PC-3 (cell line): ENCODE measurements at regions not wholly inside any gene's neighbourhood (a gene's known extent, or its start where the extent isn't known, plus 50 kb on each side); places are given as distances from the start of the nearest gene placed in this dataset.

ENCODE experiments used
- ATAC-seq: fragments of 200-7000 bp; cut with Tn5 transposase; 2 replicates; pipeline ENCODE4 v1.9.1; 2020; ENCODE audit warnings: mild to moderate bottlenecking, moderate library complexity
- BruUV-seq: library from RNA; stranded (reverse); fragments of 400-500 nt; replicated peaks from 2 replicates; lab custom pipeline; 2021; lab: Mats Ljungman, UMichigan
- CTCF ChIA-PET: fragments of 300-600 bp; sonication (Branson Sonifier 250); formaldehyde crosslinking; loops from one replicate; lab custom pipeline; 2022; ENCODE audit warnings: antibody characterized with exemption; lab: Charles Lee
- POLR2A ChIA-PET: fragments of 300-600 bp; sonication (Branson Sonifier 250); formaldehyde crosslinking; loops from one replicate; lab custom pipeline; 2022; ENCODE audit warnings: antibody characterized with exemption; ENCODE audit not compliant: unreplicated experiment; lab: Charles Lee
- DNase-seq: peaks from one replicate; pipeline ENCODE4 v3.0.0-alpha.2; 2015
- H2AFZ ChIP-seq: fragments of 300-600 bp; sonication (generic); 2 replicates; pipeline ENCODE4 v1.6.0; 2016; ENCODE audit warnings: antibody characterized with exemption, low read length
- H3F3A ChIP-seq: fragments of 300-600 bp; sonication (generic); one replicate; pipeline ENCODE4 v1.6.0; 2017; ENCODE audit warnings: antibody characterized with exemption, low read length, control low read depth, mild to moderate bottlenecking; ENCODE audit not compliant: unreplicated experiment
- H3K27ac ChIP-seq: fragments of 300-600 bp; sonication (generic); 2 replicates; pipeline ENCODE4 v1.5.1; 2016; ENCODE audit warnings: mild to moderate bottlenecking, low read length
- H3K27me3 ChIP-seq: fragments of 300-600 bp; sonication (generic); 2 replicates; pipeline ENCODE4 v1.6.1; 2016; ENCODE audit warnings: low read length, mixed read lengths
- H3K36me3 ChIP-seq: fragments of 300-600 bp; sonication (generic); 2 replicates; pipeline ENCODE4 v1.6.1; 2016; ENCODE audit warnings: low read depth, mixed run types, low read length, mixed read lengths
- H3K4me1 ChIP-seq: fragments of 300-600 bp; sonication (generic); 2 replicates; pipeline ENCODE4 v1.5.1; 2016; ENCODE audit warnings: low read length; ENCODE audit not compliant: insufficient read depth
- H3K4me2 ChIP-seq: fragments of 300-600 bp; sonication (generic); 2 replicates; pipeline ENCODE4 v1.6.0; 2016; ENCODE audit warnings: low read length
- H3K4me3 ChIP-seq: fragments of 300-600 bp; sonication (generic); 2 replicates; pipeline ENCODE4 v1.5.1; 2016; ENCODE audit warnings: mild to moderate bottlenecking, low read length, mixed read lengths
- H3K79me2 ChIP-seq: fragments of 300-600 bp; sonication (generic); 2 replicates; pipeline ENCODE4 v1.6.1; 2017; ENCODE audit warnings: low read length, mixed read lengths
- H3K9ac ChIP-seq: fragments of 300-600 bp; sonication (generic); 2 replicates; pipeline ENCODE4 v1.6.0; 2016; ENCODE audit warnings: mild to moderate bottlenecking, low read length
- H3K9me2 ChIP-seq: fragments of 300-600 bp; sonication (generic); replicated peaks from 2 replicates; pipeline ENCODE4 v1.6.1; 2016; ENCODE audit warnings: mixed run types, low read length, mixed read lengths
- H3K9me3 ChIP-seq: fragments of 300-600 bp; sonication (generic); 2 replicates; pipeline ENCODE4 v1.6.1; 2016; ENCODE audit warnings: low read length, mixed read lengths
- H4K20me1 ChIP-seq: fragments of 300-600 bp; sonication (generic); 2 replicates; pipeline ENCODE4 v1.6.1; 2016; ENCODE audit warnings: low read length, mixed read lengths
- CTCF ChIP-seq: fragments of 300-600 bp; sonication (generic); conservative IDR thresholded peaks from 2 replicates; pipeline ENCODE4 v1.5.1; 2017; ENCODE audit warnings: antibody characterized with exemption, low read depth, mild to moderate bottlenecking, low read length
- EZH2 ChIP-seq: fragments of 300-600 bp; sonication (generic); IDR thresholded peaks from one replicate; pipeline ENCODE4 v1.6.1; 2017; ENCODE audit warnings: antibody characterized with exemption, mild to moderate bottlenecking, low read length; ENCODE audit not compliant: unreplicated experiment
- EZH2phosphoT487 ChIP-seq: fragments of 300-600 bp; sonication (generic); IDR thresholded peaks from 2 replicates; pipeline ENCODE4 v1.6.1; 2018; ENCODE audit warnings: mild to moderate bottlenecking, antibody characterized with exemption, low read length, borderline replicate concordance
- intact Hi-C: fragments of 100-400 bp; cut with micrococcal nuclease; formaldehyde crosslinking; loops from 2 replicates; pipeline ENCODE4 v1.9.0; 2023

GRCh38 chr3:153753035-153753434 is 368.2 kb upstream of the ARHGEF26 start:
- BruUV-seq, result no TSS peak
- ChIA-PET CTCF (interaction anchor here (0.6 to 1.7 kb wide), 2 partner anchors 16 to 541 kb away, joined by 3 to 7 read pairs; no protein-coding TSS in a partner anchor), POLR2A (interaction anchor here (0.6 kb wide), 1 partner anchor 593 kb away, joined by 4 read pairs; no protein-coding TSS in a partner anchor)
- no peaks in the 10 kb centered on the region for H4K20me1 ChIP-seq
- intact Hi-C loops, result loop anchor here (1.0 to 10.0 kb wide), 4 partner anchors 18 to 618 kb away; no protein-coding TSS in a partner anchor
- H3K79me2 ChIP-seq, result no peaks in the 10 kb centered on the region
- peaks cover 6% of the 10 kb centered on the region for H3F3A ChIP-seq
- ATAC-seq (peak; percentile 63), DNase-seq (peak; percentile 55)
- peak overlapping the region; percentile 92 for H3K27ac ChIP-seq
- no peaks in the 10 kb centered on the region for H3K36me3 ChIP-seq
- H3K27me3 ChIP-seq, result no peaks in the 10 kb centered on the region
- H3K4me3 ChIP-seq, result peak overlapping the region; percentile 55
- no peak for TF ChIP-seq EZH2phosphoT487
- TF ChIP-seq EZH2, result no peak
- no peak for TF ChIP-seq CTCF
- H3K9me3 ChIP-seq, result no peaks in the 10 kb centered on the region
- H3K9me2 ChIP-seq, result peaks cover 3% of the 10 kb centered on the region; the same call in 1 of the 2 replicates
- peak overlapping the region; percentile 82 for H3K4me2 ChIP-seq
- peak overlapping the region; percentile 70 for H3K9ac ChIP-seq
- peaks cover 42% of the 10 kb centered on the region for H3K4me1 ChIP-seq
- H2AFZ ChIP-seq, result peak overlapping the region; percentile 69

- TF ChIP-seq EZH2phosphoT487 (no peak), CTCF (no peak)
- ChIA-PET CTCF (interaction anchor here (0.5 to 1.1 kb wide), 5 partner anchors 8 to 619 kb away, joined by 3 to 5 read pairs (median 4); no protein-coding TSS in a partner anchor), POLR2A (no interaction called here)
- Histone ChIP-seq H3F3A (peaks cover 6% of the 10 kb centered on the region), H3K27ac (peak overlapping the region; percentile 37), H4K20me1 (no peaks in the 10 kb centered on the region), H3K27me3 (no peaks in the 10 kb centered on the region), H3K4me1 (peaks cover 42% of the 10 kb centered on the region), H3K9me3 (no peaks in the 10 kb centered on the region), H3K4me3 (no peak overlapping the region), H3K79me2 (no peaks in the 10 kb centered on the region), H3K9me2 (no peaks in the 10 kb centered on the region), H3K36me3 (no peaks in the 10 kb centered on the region), H3K9ac (no peak overlapping the region), H2AFZ (no peak overlapping the region), H3K4me2 (peak overlapping the region; percentile 17; the same call in 1 of the 2 replicates)
- intact Hi-C loops, result loop anchor here (10.0 kb wide), 1 partner anchor 622 kb away; no protein-coding TSS in a partner anchor
- peak; percentile 89 for DNase-seq
- ATAC-seq, result peak; percentile 65
- BruUV-seq, result no TSS peak
Observed at GRCh38 chr3:153756816-153757215, 364.4 kb upstream of the ARHGEF26 start.

- no peaks in the 10 kb centered on the region for H3K9me3 ChIP-seq
- H3K4me1 ChIP-seq, result peaks cover 33% of the 10 kb centered on the region
- H3K4me2 ChIP-seq, result no peak overlapping the region
- no peaks in the 10 kb centered on the region for H3K9me2 ChIP-seq
- intact Hi-C loops, result loop anchor here (10.0 kb wide), 1 partner anchor 623 kb away; no protein-coding TSS in a partner anchor
- TF ChIP-seq EZH2phosphoT487, result no peak
- TF ChIP-seq CTCF, result no peak
- TF ChIP-seq EZH2, result no peak
- H3F3A ChIP-seq, result peaks cover 6% of the 10 kb centered on the region
- no peaks in the 10 kb centered on the region for H4K20me1 ChIP-seq
- no TSS peak for BruUV-seq
- no peak for DNase-seq
- no peak overlapping the region for H3K27ac ChIP-seq
- no peak overlapping the region for H3K4me3 ChIP-seq
- POLR2A ChIA-PET, result interaction anchor here (0.6 kb wide), 2 partner anchors 317 to 597 kb away, joined by 3 to 5 read pairs; no protein-coding TSS in a partner anchor
- H3K9ac ChIP-seq, result no peak overlapping the region
- CTCF ChIA-PET, result no interaction called here
- no peak for ATAC-seq
- H3K27me3 ChIP-seq, result no peaks in the 10 kb centered on the region
- no peak overlapping the region for H2AFZ ChIP-seq
- H3K79me2 ChIP-seq, result no peaks in the 10 kb centered on the region
- no peaks in the 10 kb centered on the region for H3K36me3 ChIP-seq
Observed at GRCh38 chr3:153757839-153758238, 363.4 kb upstream of the ARHGEF26 start.
